Keratinocyte (primary cell): ENCODE measurements at regions not wholly inside any gene's neighbourhood (a gene's known extent, or its start where the extent isn't known, plus 50 kb on each side); places are given as distances from the start of the nearest gene placed in this dataset.

Experiments used
- DNase-seq: peaks from one replicate; pipeline ENCODE4 v3.0.0-alpha.2; 2011; ENCODE audit warnings: low read depth, missing footprints, low spot score
- FAIRE-seq: peaks from 2 replicates; lab custom pipeline; 2011; peaks lifted over from hg19 to GRCh38; lab: Jason Lieb, UNC
- H2AFZ ChIP-seq: 2 replicates; pipeline ENCODE4 v1.6.0; 2012; ENCODE audit warnings: low read length, control low read depth, inconsistent platforms; ENCODE audit not compliant: control insufficient read depth
- H3K27ac ChIP-seq: 2 replicates; pipeline ENCODE4 v1.5.1; 2011; ENCODE audit warnings: low read length; ENCODE audit not compliant: control insufficient read depth, insufficient read depth
- H3K27me3 ChIP-seq: 3 replicates; pipeline ENCODE4 v1.6.0; 2011; ENCODE audit warnings: low read length; ENCODE audit not compliant: control insufficient read depth, insufficient read depth; ENCODE audit errors: extremely low read depth
- H3K36me3 ChIP-seq, 2 experiments: 2 replicates in 1 of 2; 3 replicates in 1 of 2; pipeline ENCODE4 v1.5.1; 2011; ENCODE audit warnings: low read length in 2 of 2, mild to moderate bottlenecking in 1 of 2; ENCODE audit not compliant: control insufficient read depth in 2 of 2, insufficient read depth in 2 of 2; ENCODE audit errors: extremely low read depth in 1 of 2
- H3K4me1 ChIP-seq: 3 replicates; pipeline ENCODE4 v1.5.1; 2011; ENCODE audit warnings: low read length; ENCODE audit not compliant: control insufficient read depth, insufficient read depth; ENCODE audit errors: extremely low read depth
- H3K4me2 ChIP-seq: 3 replicates; pipeline ENCODE4 v1.6.0; 2011; ENCODE audit warnings: low read depth, low read length; ENCODE audit not compliant: control insufficient read depth, insufficient read depth; ENCODE audit errors: extremely low read depth
- H3K4me3 ChIP-seq, 3 experiments: fragments of 200-600 bp in 1 of 3; sonication (generic) in 1 of 3; 2 replicates in 2 of 3; 3 replicates in 1 of 3; pipeline ENCODE4 v1.5.1; 2011 to 2016; ENCODE audit warnings: low read length in 3 of 3, mild to moderate bottlenecking in 3 of 3, control low read depth in 2 of 3, inconsistent platforms in 1 of 3, low read depth in 1 of 3, mixed read lengths in 1 of 3, mixed run types in 1 of 3, moderate library complexity in 1 of 3; ENCODE audit not compliant: control insufficient read depth in 2 of 3, insufficient read depth in 2 of 3; ENCODE audit errors: extremely low read depth in 1 of 3
- H3K79me2 ChIP-seq: 2 replicates; pipeline ENCODE4 v1.6.0; 2012; ENCODE audit warnings: low read length; ENCODE audit not compliant: control insufficient read depth, insufficient read depth
- H3K9ac ChIP-seq: 3 replicates; pipeline ENCODE4 v1.6.0; 2011; ENCODE audit warnings: low read length; ENCODE audit not compliant: control insufficient read depth, insufficient read depth; ENCODE audit errors: extremely low read depth
- H3K9me1 ChIP-seq: 3 replicates; pipeline ENCODE4 v1.6.0; 2011; ENCODE audit warnings: low read length; ENCODE audit not compliant: control insufficient read depth, insufficient read depth; ENCODE audit errors: extremely low read depth
- H3K9me3 ChIP-seq: 2 replicates; pipeline ENCODE4 v1.5.1; 2012; ENCODE audit warnings: low read depth, low read length; ENCODE audit not compliant: control insufficient read depth
- H4K20me1 ChIP-seq: 3 replicates; pipeline ENCODE4 v1.6.0; 2011; ENCODE audit warnings: low read length; ENCODE audit not compliant: control insufficient read depth, insufficient read depth; ENCODE audit errors: extremely low read depth
- EZH2 ChIP-seq: IDR thresholded peaks from one replicate; pipeline ENCODE4 v1.6.1; 2012; ENCODE audit warnings: inconsistent platforms, mild to moderate bottlenecking, low read length, moderate library complexity
- dilution Hi-C: fragments of 300-500 bp; cut with MboI; formaldehyde crosslinking; loops from one replicate; pipeline ENCODE4 v1.7.0; 2020; ENCODE audit warnings: low sequenced_read_pairs; ENCODE audit not compliant: extremely low pct_ligation_motif_present
- TF ChIP-seq, protein P1 (sequence below), 3 experiments: IDR thresholded peaks in 1 of 3; conservative IDR thresholded peaks in 1 of 3; optimal IDR thresholded peaks in 1 of 3; 2 replicates in 2 of 3; 3 replicates in 1 of 3; pipeline versions ENCODE3 to v1.5.1; 2011; ENCODE audit warnings: low read length in 3 of 3, mild to moderate bottlenecking in 3 of 3, moderate library complexity in 2 of 3, control low read depth in 1 of 3, inconsistent platforms in 1 of 3; ENCODE audit not compliant: insufficient read depth in 2 of 3; ENCODE audit errors: extremely low read depth in 1 of 3

DNA sequence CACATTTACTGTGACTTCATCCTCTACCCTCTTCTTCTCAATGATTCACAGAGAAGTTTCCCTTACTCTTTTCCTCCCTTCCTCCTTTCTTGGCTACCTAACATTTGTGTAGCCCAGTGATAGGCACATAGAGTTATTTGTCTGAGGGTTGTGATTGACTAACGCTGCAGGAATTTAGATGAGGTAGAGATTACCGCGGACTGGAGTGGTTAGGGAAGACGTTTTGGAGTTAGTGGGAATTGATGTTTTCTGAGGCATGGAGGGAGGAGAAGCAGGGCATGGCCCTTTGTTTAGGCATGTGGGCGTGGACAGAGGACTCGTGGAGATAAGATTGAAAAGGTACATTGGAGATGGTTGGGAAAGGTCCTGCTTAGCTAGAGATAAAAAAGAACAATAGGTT is 246.7 kb downstream of the GPAT3 start:
- no peaks in the 10 kb centered on the region for H3K9me3 ChIP-seq
- no peak overlapping the region for H3K27ac ChIP-seq
- H4K20me1 ChIP-seq: no peaks in the 10 kb centered on the region
- no peak overlapping the region for H3K4me2 ChIP-seq
- TF ChIP-seq, protein P1, sequence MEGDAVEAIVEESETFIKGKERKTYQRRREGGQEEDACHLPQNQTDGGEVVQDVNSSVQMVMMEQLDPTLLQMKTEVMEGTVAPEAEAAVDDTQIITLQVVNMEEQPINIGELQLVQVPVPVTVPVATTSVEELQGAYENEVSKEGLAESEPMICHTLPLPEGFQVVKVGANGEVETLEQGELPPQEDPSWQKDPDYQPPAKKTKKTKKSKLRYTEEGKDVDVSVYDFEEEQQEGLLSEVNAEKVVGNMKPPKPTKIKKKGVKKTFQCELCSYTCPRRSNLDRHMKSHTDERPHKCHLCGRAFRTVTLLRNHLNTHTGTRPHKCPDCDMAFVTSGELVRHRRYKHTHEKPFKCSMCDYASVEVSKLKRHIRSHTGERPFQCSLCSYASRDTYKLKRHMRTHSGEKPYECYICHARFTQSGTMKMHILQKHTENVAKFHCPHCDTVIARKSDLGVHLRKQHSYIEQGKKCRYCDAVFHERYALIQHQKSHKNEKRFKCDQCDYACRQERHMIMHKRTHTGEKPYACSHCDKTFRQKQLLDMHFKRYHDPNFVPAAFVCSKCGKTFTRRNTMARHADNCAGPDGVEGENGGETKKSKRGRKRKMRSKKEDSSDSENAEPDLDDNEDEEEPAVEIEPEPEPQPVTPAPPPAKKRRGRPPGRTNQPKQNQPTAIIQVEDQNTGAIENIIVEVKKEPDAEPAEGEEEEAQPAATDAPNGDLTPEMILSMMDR (optimal IDR thresholded peaks at IDR 0.05 in 1 of 3, IDR thresholded peaks at IDR 0.05 in 1 of 3, conservative IDR thresholded peaks at IDR 0.05 in 1 of 3; ENCODE audit: extremely low read depth in 1 of 3, insufficient read depth in 2 of 3, low read length in 3 of 3): no peak
- FAIRE-seq (no peak), DNase-seq (no peak)
- H3K27me3 ChIP-seq: no peaks in the 10 kb centered on the region
- dilution Hi-C loops: no loop called here
- no peaks in the 10 kb centered on the region for H3K79me2 ChIP-seq
- H3K4me3 ChIP-seq: no peak overlapping the region
- no peak overlapping the region for H2AFZ ChIP-seq
- no peaks in the 10 kb centered on the region for H3K36me3 ChIP-seq
- H3K9ac ChIP-seq: no peak overlapping the region
- no peaks in the 10 kb centered on the region for H3K4me1 ChIP-seq
- H3K9me1 ChIP-seq: no peaks in the 10 kb centered on the region

DNA sequence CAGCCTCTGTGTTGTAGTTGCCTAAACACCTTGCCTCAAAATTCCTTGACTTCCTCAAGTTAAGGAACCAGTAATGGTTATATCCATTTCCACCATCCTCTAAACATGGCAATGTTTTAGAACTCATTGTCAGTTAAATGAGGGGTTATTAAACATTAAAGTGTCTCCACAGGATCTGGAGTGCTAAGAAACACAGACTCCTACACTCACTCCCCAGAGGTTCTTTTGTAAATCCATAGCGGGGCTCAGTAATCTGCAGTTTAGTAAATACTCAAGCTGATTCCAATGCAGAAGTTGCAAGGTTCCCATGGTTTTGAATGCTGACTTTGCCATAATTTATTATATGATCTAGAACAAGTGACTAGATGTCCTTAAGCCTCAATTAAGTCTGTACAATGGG is 245.5 kb downstream of the GPAT3 start:
- Histone ChIP-seq H3K36me3 (no peaks in the 10 kb centered on the region), H3K4me1 (no peaks in the 10 kb centered on the region), H2AFZ (no peak overlapping the region), H3K9me1 (no peaks in the 10 kb centered on the region), H3K27me3 (no peaks in the 10 kb centered on the region), H4K20me1 (no peaks in the 10 kb centered on the region), H3K4me3 (no peak overlapping the region), H3K27ac (no peak overlapping the region), H3K9ac (no peak overlapping the region), H3K9me3 (no peaks in the 10 kb centered on the region), H3K79me2 (no peaks in the 10 kb centered on the region), H3K4me2 (no peak overlapping the region)
- FAIRE-seq: no peak
- dilution Hi-C loops: no loop called here
- no peak for TF ChIP-seq EZH2
- TF ChIP-seq, protein P1 (optimal IDR thresholded peaks at IDR 0.05 in 1 of 3, IDR thresholded peaks at IDR 0.05 in 1 of 3, conservative IDR thresholded peaks at IDR 0.05 in 1 of 3; ENCODE audit: extremely low read depth in 1 of 3, insufficient read depth in 2 of 3, low read length in 3 of 3): no peak
- DNase-seq: no peak
